NOMO-1 treated with DMSO at 0.1 percent for 48 hours (cell line): ENCODE measurements at regions not wholly inside any gene's neighbourhood (a gene's known extent, or its start where the extent isn't known, plus 50 kb on each side); places are given as distances from the start of the nearest gene placed in this dataset.
"Not testable (repeated sequence)": the region's sequence is repeated elsewhere in the genome, so short reads cannot be mapped to it uniquely, and the experiment has no call there.

Experiments
- DNase-seq: peaks from one replicate; lab custom pipeline; 2025; ENCODE audit not compliant: unreplicated experiment; lab: John Stamatoyannopoulos, UW

DNA sequence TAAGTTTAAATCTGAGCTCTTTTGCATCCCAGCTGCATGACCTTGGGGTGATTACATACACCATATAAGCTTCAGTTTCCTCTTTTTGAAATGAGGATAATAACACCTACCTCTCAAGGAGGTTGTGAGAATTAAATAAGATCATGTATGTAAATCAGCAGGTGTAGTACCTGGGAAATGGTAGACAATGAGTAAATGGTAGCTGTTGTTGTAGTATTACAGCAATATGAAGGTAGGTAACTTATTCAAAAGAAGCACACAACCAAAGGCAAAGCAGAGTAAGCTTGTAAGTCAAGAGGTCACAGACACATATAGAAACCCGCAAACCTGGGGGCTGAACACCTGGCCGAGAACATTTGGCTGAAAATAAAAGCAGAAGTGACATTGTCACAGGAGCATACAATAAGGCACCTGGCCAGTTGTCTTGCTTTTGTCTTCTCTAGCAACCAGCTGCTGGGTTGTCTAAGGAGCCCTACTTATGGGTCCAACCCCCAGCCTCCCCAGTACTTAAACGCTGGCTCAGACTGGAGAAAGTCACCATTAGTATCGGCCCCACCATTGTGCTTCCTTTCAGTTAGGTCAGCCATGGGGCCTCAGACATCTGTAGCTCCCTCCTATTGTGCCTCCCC, 203.6 kb upstream of the MKLN1 start:
- DNase-seq: no peak

DNA sequence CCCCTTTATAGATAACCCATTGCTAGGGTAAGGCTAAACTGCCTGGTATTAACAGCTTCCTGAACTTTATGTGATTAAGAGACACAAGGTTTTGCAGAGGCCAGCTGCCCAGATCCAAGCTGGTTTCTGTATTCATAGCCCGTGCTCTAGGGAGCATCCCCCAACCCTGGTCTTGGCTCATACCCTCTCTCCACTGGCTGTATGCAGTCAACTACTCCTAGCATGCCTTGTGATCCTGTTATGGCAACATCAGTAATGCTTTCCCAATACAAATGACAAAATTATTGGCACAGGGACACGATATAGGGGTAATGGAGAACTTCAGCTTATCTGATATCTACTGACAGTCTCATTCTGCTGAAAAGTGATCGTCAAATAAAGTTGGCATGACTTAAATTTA, 202.8 kb upstream of the MKLN1 start:
- DNase-seq: no peak

DNA sequence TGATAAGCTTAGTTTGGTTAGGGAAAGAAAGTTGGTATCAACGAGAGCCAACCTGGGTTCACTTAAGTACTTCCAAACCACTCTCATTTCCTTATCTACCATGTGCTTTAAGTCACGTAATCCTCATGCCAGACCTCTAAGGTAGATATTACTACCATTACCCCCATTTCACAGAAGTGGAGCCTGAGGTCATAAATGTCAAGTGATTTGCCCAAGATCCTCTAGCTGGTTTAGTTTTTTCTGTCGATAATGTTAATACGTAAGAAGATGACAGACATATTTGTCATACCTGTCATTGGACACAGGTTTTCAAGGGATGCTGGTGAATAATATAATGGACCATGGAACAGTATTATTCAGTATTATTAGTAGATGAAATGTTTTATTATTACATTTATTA, 197.4 kb upstream of the MKLN1 start:
- no peak for DNase-seq

DNA sequence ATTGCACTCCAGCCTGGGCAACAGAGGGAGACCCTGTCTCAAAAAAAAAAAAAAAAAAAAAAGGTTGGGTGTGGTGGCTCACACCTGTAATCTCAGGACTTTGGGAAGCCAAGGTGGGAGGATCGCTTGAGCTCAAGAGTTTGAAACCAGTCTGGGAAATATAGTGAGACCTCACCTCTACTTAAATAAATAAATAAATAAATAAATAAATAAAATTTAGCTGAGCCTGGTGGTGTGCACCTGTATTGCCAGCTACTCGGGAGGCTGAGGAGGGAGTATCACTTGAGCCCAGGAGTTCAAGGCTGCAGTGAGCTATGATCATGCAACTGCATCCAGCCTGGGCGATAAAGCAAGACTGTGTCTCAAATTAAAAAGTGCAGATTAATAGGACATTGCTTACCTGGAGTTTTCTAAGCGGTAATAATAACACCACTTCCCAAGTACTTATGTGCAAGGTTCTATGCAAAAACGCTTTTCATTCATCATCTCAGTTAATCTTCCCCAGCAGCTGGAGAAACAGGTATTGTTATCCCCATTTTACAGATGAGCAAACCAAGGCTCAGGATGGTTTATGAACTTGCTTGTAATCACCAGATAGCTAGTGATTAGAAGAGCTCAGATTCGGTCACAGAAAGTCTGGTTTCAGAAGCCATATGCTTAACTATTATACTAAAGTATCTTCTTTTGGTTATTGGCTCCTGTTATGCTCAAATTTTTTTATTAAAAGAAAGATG, 196.5 kb upstream of the MKLN1 start:
- no peak for DNase-seq

DNA sequence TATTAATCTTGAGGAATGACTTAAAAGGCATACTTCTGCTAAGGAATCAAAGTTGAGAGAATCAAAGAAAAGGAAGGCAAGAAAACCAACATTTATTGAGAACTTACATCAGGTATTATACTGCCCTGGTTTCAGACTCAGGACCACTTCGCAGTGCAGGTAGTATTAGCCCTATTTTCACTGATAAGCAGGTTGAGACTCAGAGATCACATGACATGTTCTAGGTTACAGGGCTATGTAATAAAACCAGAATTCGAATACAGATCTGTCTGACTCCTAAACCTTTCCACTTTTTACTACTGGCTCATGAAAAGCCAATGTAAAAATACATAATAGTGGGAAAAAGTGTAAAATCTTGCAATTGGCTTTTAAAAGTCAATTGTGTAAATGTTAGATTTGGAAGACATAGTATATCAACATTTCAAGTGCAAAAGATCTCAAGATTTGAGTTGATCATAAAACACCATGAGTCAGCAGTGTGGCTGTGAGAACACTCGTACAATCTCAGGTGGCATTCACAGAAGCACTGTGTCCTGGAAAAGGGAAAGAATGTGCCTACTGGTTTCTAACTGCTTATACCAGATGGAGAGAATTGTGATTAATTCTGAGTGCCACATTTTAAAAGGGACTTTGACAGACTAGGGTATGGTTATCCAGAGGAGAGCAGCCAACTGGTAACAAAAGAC, 195.8 kb upstream of the MKLN1 start:
- DNase-seq: no peak

DNA sequence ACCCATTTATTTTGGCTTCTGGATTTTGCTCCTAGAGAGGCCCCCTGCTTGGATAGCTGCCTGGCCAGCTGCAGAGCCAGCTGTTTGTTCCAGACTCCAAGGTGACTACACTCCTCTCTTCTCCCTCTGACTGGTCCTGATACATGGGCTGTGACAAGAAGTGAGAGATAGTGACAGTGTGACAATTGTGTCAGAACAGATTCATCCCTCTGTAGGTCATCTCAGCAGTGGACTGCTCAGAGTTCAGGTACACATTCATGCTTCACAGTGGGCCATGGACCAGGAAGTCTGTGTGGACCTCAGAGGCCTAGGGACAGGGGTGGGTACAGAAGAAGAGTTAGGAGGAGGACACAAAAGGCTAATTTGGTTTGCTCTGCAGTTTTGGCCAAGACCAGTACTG, 188.2 kb upstream of the MKLN1 start:
- DNase-seq: no peak

DNA sequence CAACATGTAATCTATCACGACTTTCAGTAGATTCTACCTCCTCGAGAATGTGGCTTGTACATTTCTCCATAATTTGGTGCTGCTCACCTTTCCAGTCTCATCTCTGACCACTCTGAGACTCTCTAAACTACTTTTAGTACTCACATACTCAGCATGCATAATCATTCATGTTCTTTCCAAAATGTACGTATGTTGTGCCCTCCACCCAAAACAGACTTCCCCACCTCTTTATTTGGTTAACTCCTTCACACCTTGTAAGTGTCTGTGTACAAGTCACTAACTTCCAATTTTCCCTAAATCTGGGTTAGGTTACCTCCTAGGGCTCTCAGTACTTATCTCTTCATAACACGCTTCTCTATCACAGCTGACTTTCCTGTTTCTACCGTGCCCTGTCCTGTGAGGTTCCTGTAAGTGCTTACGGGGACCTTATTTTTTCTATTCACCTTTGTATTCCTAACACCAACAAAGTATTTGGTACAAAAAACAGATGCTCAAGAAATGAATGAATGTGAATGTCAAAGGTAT, 186.2 kb upstream of the MKLN1 start:
- no peak for DNase-seq

DNA sequence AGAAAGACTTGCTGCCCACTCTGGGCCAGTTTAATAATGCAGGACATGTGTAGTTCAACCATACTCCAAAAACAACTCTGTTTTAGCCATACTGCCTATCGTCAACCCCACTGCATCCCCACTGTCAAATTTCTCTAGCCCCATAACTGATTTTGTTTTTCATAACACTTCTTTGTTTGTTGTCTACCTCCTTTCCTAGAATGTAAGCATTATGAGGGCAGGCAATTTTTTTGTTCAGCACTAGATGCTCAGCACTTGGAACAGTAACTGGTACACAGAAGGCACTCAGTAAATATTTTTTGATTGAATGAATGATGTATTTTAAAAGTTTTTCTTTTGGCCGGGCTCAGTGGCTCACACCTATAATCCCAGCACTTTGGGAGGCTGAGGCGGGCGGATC, 183.8 kb upstream of the MKLN1 start:
- no peak for DNase-seq

DNA sequence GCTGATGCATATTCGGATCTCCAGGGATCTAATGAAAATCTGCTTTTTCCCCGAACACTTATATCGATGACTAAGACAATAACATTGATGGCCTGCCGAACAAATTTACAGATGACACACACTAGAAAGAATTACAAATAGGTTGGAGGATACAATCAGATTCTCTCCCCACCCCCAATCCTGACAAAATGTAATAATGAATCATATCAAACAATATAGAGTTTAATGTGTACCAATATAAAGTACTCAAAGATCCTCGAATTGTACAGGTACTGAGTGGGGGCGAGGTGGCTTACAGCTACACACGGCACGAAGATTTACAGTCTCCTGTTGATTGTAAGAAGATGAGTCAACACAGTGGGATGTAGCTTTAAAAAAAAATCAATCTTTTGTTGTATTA, 182.7 kb upstream of the MKLN1 start:
- no peak for DNase-seq

DNA sequence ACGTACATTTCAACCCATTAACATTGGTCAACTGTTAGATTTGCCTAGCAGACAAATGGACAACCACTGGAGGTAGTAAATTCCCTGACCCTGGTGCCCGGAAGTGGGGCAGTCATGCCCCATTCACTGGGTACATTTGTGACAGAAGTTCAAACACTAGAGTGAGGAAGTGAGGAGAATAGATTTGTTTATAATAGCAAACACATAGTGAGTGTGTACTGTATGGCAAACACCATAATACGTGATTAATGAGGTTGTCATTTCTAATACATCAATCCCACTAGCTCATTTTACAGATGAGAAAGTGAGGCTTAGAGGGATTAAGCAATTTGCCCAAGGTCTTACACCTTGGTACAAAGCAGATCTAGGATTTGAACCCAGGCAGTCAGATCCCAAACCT, 181.9 kb upstream of the MKLN1 start:
- DNase-seq: no peak

DNA sequence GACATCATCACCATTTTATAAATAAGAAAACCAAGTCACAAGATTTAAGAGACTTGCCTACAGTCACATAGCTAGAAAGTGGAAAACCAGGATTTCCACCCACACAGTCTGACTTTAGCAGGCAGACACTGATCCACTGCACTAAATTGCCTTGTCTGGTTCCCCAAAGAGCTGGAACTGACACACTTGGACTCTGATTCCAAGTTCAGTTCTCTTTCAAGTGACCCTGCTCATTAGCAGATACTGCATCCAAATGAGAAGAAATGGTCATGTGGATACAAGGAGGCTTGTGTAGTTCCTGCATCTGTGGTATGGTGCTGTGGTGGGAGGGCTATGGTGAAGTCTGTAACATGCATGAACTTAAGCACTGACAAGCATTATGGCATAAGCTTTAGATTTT, 180.1 kb upstream of the MKLN1 start:
- DNase-seq: no peak

DNA sequence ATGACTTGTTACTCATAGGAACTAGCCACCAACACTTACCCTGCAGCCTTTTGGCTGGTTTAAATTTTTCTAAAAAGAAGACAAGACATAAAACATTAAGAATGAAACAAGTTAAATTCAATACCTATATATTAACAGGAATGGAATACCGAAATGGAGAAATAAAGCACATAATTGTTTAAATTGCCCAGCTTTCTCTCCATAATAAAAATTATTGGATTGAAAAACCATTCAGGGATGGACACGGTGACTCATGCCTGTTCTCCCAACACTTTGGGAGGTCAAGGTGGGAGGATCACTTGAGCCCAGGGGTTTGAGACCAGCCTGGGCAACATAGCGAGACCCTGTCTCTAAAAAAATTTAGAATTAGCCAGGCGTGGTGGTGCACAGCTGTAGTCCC, 179.4 kb upstream of the MKLN1 start:
- DNase-seq: no peak

DNA sequence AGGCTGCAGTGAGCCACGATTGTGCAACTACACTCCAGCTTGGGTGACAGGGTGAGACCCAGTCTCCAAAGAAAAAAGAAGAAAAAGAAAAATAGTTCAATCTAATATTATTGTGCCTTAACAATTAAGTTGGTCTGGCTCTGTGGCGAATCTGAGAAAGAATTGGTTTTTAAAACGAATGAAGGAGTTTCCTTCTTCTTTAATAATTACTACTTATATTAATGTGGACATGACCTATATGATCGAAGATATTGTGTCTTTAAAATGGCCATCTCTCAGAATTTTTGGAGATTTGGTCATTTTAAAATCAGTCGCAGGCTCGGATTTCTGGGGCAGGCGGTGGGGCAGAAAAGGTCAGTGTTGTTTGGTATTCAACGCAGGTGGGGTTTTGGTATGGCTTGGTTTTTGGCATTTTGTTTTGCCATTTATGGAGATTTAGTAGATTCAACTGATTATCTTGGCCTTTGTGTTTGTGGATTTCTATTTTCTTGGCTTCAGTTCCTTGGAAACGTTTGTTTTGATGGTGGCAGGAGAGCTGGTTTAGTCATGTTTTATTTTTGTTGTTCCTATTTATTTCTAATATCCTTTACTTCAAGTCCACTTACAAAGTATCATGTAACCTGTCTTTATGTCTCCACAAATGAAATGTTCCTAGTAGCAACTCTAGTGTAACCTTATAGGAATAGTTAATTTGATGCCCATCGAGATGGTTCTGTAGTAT, 178.8 kb upstream of the MKLN1 start:
- no peak for DNase-seq

DNA sequence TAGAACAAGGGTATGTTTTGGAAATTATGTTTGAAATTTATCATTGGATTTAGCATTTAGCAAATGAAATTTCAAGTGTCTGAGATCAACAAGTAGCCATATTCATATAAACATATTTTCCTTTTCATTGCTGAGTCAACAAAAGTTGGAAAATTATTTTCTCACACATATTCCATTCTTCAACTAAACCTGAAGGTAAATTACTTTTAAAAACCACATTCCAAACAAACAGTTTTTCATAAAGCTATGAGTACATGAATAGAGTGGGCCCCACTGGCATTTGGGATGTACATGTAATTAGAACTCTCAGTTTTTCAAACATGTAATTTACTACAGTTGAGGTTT, 178.3 kb upstream of the MKLN1 start:
- no peak for DNase-seq

DNA sequence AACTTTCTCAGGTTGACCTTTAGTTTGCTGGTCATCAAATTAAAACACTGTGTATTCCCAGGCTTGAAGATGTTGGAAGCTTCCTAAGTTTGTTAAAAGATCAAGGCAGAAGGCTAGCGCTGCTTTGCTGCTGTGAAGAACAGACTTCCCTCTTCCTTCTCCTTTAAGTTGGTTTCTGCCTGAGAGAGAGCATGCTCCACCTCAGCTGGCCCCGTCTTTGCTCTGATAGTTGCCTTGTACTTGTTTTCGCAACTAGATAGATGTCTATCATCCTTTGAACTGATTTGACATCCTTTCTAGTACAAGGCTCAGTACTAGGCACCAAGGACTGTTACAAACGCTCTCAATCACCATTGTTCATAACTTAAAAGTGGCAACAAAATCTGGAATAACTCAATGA, 177.8 kb upstream of the MKLN1 start:
- no peak for DNase-seq

DNA sequence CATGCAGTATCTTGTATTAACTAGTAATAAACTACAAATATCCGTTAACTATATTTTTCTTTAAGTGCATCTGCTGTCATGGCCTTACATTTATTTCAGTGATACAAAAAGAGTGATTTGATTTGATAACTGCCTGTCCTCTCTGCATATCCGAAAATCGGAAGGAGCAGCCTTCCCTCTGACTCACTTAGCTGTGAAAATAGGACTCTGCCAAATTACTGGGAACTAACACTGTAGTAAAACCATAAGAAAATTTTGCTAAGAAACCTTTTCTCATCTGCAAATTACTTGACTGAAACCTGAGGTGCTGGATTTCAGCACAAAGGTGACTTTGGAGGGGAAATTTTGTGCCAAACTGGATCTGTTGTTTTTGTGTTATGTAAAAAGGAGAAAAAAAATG, 176.6 kb upstream of the MKLN1 start:
- DNase-seq: no peak

DNA sequence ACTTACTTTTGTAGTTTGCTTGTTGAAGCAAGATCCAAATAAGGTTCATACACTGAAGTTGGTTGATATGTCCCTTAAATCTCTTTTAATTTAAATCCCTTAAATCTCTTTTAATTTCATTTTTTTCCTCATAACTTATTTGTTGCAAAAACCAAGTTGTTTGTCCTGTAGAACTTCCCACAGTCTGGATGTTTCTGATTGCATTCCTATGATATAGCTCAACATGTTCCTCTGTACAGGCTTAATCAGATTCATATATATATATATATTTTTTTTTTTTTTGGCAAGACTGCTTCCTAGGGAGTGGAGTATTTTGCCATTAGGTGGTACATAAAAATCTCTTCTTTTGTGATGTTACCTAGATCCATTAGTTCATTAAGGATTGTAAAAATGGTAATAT, 174.9 kb upstream of the MKLN1 start:
- DNase-seq: no peak

DNA sequence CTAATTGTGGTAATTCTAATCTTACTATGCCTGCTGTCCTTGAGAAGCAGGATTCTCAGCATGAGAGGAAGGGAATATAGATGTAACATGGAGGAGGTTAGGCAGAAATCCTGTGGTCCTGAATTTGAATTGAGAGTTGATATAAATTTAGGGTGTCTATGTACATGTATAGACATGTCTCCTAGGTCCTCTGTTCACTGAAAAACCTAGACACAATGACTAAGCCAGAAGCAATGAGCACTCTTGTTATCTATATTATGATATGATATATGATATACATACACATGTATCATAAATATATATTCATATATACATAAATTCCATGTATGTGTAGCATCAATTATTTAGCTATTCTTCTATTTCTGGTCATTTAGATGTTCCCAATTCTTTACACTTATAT, 173.3 kb upstream of the MKLN1 start:
- no peak for DNase-seq

DNA sequence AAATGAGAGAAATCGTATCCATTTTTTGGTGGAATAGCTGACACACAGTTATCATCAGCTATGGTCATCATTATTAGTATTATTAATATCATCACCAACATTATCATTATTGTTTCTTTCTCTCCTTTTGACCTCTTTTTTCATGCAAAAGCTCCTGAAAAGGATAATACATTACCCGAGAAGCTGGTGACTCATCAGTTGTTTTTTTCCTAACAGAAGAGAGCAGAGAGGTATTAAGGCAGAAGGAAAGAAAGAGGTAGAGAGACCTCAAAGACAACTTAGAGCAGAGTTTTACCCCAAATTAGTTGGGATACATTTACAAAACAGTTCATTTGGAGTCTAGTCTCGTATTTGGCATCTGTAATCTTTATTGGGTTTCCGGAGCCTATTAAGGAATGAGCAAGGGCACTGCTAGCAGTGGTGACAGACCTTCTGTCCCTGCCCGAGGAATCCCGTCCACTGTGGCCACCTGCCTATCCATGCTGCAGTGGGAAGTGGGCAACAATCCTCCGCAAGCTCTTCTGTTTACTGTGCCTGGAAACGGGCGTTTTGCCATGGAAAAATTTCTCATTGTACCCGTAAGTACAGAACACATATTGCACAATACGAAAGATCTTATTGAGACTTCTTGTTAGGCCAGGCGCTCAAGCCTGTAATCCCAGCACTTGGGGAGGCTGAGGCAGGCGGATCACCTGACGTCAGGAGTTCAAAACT, 170.0 kb upstream of the MKLN1 start:
- DNase-seq: no peak

DNA sequence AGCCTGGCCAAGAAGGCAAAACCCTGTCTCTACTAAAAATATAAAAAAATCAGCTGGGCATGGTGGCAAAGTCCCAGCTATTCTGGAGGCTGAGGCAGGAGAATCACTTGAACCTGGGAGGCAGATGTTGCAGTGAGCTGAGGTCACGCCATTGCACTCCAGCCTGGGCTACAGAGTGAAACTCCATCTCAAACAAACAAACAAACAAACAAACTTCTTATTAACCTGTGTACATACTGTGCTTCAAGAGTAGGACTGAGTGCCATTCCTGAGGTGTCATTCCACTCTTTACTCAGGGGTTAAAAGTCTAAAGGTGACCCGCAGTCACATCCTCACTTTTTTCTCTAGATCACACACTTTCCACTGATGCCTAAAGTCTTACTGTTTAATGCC, 169.4 kb upstream of the MKLN1 start:
- not testable (repeated sequence) for DNase-seq

DNA sequence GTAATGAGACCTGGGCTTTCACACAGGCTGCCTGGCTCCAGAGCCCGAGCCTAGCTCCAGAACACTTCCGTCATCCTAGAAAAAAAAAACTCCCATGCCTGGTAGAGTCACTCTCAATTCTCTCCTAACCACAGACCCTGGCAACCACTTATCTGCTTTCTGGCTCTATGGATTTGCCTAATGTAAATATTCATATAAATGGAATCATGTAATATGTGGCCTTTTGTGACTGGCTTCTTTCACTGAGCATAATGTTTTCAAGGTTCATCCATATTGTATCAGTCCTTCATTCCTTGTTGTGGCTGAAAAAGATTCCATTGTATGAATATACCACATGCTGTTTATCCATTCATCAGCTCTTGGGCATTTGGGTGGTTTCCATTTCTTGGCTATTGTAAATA, 167.7 kb upstream of the MKLN1 start:
- DNase-seq: no peak
